ENCODE measurements at regions not wholly inside any gene's neighbourhood (a gene's known extent, or its start where the extent isn't known, plus 50 kb on each side); places are given as distances from the start of the nearest gene placed in this dataset.

- POLR2A ChIA-PET: interaction anchor here (1.3 kb wide), 1 partner anchor 53 kb away, joined by 3 read pairs; no protein-coding TSS in a partner anchor
- TF ChIP-seq, protein P1, sequence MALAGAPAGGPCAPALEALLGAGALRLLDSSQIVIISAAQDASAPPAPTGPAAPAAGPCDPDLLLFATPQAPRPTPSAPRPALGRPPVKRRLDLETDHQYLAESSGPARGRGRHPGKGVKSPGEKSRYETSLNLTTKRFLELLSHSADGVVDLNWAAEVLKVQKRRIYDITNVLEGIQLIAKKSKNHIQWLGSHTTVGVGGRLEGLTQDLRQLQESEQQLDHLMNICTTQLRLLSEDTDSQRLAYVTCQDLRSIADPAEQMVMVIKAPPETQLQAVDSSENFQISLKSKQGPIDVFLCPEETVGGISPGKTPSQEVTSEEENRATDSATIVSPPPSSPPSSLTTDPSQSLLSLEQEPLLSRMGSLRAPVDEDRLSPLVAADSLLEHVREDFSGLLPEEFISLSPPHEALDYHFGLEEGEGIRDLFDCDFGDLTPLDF (CRISPR knock-in tag; IDR thresholded peaks at IDR 0.05): no peak
- TF ChIP-seq USF1 (CRISPR knock-in tag; IDR thresholded peaks at IDR 0.05): no peak
- TF ChIP-seq ZNF219 (CRISPR knock-in tag; IDR thresholded peaks at IDR 0.05; ENCODE audit: borderline replicate concordance): no peak
- TF ChIP-seq, protein P2, sequence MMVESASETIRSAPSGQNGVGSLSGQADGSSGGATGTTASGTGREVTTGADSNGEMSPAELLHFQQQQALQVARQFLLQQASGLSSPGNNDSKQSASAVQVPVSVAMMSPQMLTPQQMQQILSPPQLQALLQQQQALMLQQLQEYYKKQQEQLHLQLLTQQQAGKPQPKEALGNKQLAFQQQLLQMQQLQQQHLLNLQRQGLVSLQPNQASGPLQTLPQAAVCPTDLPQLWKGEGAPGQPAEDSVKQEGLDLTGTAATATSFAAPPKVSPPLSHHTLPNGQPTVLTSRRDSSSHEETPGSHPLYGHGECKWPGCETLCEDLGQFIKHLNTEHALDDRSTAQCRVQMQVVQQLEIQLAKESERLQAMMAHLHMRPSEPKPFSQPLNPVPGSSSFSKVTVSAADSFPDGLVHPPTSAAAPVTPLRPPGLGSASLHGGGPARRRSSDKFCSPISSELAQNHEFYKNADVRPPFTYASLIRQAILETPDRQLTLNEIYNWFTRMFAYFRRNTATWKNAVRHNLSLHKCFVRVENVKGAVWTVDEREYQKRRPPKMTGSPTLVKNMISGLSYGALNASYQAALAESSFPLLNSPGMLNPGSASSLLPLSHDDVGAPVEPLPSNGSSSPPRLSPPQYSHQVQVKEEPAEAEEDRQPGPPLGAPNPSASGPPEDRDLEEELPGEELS (CRISPR knock-in tag; IDR thresholded peaks at IDR 0.05): no peak
- TF ChIP-seq, protein P3, sequence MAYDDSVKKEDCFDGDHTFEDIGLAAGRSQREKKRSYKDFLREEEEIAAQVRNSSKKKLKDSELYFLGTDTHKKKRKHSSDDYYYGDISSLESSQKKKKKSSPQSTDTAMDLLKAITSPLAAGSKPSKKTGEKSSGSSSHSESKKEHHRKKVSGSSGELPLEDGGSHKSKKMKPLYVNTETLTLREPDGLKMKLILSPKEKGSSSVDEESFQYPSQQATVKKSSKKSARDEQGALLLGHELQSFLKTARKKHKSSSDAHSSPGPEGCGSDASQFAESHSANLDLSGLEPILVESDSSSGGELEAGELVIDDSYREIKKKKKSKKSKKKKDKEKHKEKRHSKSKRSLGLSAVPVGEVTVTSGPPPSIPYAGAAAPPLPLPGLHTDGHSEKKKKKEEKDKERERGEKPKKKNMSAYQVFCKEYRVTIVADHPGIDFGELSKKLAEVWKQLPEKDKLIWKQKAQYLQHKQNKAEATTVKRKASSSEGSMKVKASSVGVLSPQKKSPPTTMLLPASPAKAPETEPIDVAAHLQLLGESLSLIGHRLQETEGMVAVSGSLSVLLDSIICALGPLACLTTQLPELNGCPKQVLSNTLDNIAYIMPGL (CRISPR knock-in tag; IDR thresholded peaks at IDR 0.05): no peak
- TF ChIP-seq ZNF423 (CRISPR knock-in tag; IDR thresholded peaks at IDR 0.05): no peak
- no peak for TF ChIP-seq JAZF1 (CRISPR knock-in tag; IDR thresholded peaks at IDR 0.05)
- no peak for TF ChIP-seq OVOL2 (CRISPR knock-in tag; IDR thresholded peaks at IDR 0.05; ENCODE audit: borderline replicate concordance)
- TF ChIP-seq, protein P4, sequence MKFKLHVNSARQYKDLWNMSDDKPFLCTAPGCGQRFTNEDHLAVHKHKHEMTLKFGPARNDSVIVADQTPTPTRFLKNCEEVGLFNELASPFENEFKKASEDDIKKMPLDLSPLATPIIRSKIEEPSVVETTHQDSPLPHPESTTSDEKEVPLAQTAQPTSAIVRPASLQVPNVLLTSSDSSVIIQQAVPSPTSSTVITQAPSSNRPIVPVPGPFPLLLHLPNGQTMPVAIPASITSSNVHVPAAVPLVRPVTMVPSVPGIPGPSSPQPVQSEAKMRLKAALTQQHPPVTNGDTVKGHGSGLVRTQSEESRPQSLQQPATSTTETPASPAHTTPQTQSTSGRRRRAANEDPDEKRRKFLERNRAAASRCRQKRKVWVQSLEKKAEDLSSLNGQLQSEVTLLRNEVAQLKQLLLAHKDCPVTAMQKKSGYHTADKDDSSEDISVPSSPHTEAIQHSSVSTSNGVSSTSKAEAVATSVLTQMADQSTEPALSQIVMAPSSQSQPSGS (CRISPR knock-in tag; IDR thresholded peaks at IDR 0.05; ENCODE audit: borderline replicate concordance, low read depth): no peak
- TF ChIP-seq GTF2I (CRISPR knock-in tag; conservative IDR thresholded peaks at IDR 0.05): no peak
- TF ChIP-seq, protein P5, sequence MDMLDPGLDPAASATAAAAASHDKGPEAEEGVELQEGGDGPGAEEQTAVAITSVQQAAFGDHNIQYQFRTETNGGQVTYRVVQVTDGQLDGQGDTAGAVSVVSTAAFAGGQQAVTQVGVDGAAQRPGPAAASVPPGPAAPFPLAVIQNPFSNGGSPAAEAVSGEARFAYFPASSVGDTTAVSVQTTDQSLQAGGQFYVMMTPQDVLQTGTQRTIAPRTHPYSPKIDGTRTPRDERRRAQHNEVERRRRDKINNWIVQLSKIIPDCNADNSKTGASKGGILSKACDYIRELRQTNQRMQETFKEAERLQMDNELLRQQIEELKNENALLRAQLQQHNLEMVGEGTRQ (CRISPR knock-in tag; IDR thresholded peaks at IDR 0.05): no peak
- TF ChIP-seq NFE2L1 (CRISPR knock-in tag; IDR thresholded peaks at IDR 0.05): no peak
- Mint-ChIP-seq H3K4me3 (no peak overlapping the region), H3K27ac (no peak overlapping the region), H3K36me3 (no peaks in the 10 kb centered on the region), H3K4me1 (peaks cover 58% of the 10 kb centered on the region), H3K27me3 (ENCODE audit: low read depth) (no peaks in the 10 kb centered on the region), H3K9me3 (peaks cover 3% of the 10 kb centered on the region; the same call in 1 of the 2 replicates)
- CTCF ChIA-PET: interaction anchor here (0.6 to 1.6 kb wide), 5 partner anchors 12 to 585 kb away, joined by 3 to 4 read pairs (median 3); no protein-coding TSS in a partner anchor
- ATAC-seq: no peak
- no peak for DNase-seq (ENCODE audit: low spot score)
Observed at GRCh38 chr20:12597551-12597950, 411.2 kb upstream of the SPTLC3 start.

GRCh38 chr20:12598894-12599293 is 409.9 kb upstream of the SPTLC3 start:
- ChIA-PET CTCF (no interaction called here), POLR2A (no interaction called here)
- Mint-ChIP-seq H3K4me1 (peaks cover 48% of the 10 kb centered on the region), H3K9me3 (peaks cover 8% of the 10 kb centered on the region), H3K27me3 (ENCODE audit: low read depth) (no peaks in the 10 kb centered on the region), H3K4me3 (no peak overlapping the region), H3K36me3 (no peaks in the 10 kb centered on the region), H3K27ac (no peak overlapping the region)
- DNase-seq (ENCODE audit: low spot score): no peak
- ATAC-seq: 0 out of 2 replicates have a peak, but pooled peaks have one; percentile 14
- TF ChIP-seq, protein P6, sequence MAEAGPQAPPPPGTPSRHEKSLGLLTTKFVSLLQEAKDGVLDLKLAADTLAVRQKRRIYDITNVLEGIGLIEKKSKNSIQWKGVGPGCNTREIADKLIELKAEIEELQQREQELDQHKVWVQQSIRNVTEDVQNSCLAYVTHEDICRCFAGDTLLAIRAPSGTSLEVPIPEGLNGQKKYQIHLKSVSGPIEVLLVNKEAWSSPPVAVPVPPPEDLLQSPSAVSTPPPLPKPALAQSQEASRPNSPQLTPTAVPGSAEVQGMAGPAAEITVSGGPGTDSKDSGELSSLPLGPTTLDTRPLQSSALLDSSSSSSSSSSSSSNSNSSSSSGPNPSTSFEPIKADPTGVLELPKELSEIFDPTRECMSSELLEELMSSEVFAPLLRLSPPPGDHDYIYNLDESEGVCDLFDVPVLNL (CRISPR knock-in tag; IDR thresholded peaks at IDR 0.05; ENCODE audit: borderline replicate concordance, low read depth): no peak
- TF ChIP-seq E2F5 (CRISPR knock-in tag; IDR thresholded peaks at IDR 0.05): no peak
- TF ChIP-seq PRRX2 (CRISPR knock-in tag; IDR thresholded peaks at IDR 0.05): no peak
- no peak for TF ChIP-seq TEAD4 (CRISPR knock-in tag; IDR thresholded peaks at IDR 0.05)
- no peak for TF ChIP-seq TCF7 (CRISPR knock-in tag; IDR thresholded peaks at IDR 0.05; ENCODE audit: low read depth)
- no peak for TF ChIP-seq ERG (CRISPR knock-in tag; IDR thresholded peaks at IDR 0.05)
- TF ChIP-seq, protein P7, sequence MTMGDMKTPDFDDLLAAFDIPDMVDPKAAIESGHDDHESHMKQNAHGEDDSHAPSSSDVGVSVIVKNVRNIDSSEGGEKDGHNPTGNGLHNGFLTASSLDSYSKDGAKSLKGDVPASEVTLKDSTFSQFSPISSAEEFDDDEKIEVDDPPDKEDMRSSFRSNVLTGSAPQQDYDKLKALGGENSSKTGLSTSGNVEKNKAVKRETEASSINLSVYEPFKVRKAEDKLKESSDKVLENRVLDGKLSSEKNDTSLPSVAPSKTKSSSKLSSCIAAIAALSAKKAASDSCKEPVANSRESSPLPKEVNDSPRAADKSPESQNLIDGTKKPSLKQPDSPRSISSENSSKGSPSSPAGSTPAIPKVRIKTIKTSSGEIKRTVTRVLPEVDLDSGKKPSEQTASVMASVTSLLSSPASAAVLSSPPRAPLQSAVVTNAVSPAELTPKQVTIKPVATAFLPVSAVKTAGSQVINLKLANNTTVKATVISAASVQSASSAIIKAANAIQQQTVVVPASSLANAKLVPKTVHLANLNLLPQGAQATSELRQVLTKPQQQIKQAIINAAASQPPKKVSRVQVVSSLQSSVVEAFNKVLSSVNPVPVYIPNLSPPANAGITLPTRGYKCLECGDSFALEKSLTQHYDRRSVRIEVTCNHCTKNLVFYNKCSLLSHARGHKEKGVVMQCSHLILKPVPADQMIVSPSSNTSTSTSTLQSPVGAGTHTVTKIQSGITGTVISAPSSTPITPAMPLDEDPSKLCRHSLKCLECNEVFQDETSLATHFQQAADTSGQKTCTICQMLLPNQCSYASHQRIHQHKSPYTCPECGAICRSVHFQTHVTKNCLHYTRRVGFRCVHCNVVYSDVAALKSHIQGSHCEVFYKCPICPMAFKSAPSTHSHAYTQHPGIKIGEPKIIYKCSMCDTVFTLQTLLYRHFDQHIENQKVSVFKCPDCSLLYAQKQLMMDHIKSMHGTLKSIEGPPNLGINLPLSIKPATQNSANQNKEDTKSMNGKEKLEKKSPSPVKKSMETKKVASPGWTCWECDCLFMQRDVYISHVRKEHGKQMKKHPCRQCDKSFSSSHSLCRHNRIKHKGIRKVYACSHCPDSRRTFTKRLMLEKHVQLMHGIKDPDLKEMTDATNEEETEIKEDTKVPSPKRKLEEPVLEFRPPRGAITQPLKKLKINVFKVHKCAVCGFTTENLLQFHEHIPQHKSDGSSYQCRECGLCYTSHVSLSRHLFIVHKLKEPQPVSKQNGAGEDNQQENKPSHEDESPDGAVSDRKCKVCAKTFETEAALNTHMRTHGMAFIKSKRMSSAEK (CRISPR knock-in tag; IDR thresholded peaks at IDR 0.05; ENCODE audit: borderline replicate concordance): no peak

Measured in WTC11 (cell line).